ENCODE measurements at regions not wholly inside any gene's neighbourhood (a gene's known extent, or its start where the extent isn't known, plus 50 kb on each side); places are given as distances from the start of the nearest gene placed in this dataset.

GRCh38 chr2:18932853-18933252 lies 343.5 kb upstream of the NT5C1B start:
- no peaks in the 10 kb centered on the region for H3K9me3 ChIP-seq
- no peak for ATAC-seq
- no peaks in the 10 kb centered on the region for H3K36me3 ChIP-seq
- intact Hi-C loops (cut with DNase I): no loop called here
- DNase-seq: no peak
- no peaks in the 10 kb centered on the region for H3K27me3 ChIP-seq
- no peak overlapping the region for H3K4me3 ChIP-seq
- no peak for TF ChIP-seq CTCF (IDR thresholded peaks at IDR 0.05)
- H3K27ac ChIP-seq: no peak overlapping the region
- H3K4me1 ChIP-seq: no peaks in the 10 kb centered on the region

GRCh38 chr2:18930971-18931370 lies 341.6 kb upstream of the NT5C1B start:
- intact Hi-C loops (cut with DNase I): no loop called here

GRCh38 chr2:18927525-18928232 lies 338.3 kb upstream of the NT5C1B start:
- peak; percentile 88 for ATAC-seq
- Histone ChIP-seq H3K27me3 (no peaks in the 10 kb centered on the region), H3K27ac (no peak overlapping the region), H3K4me1 (no peaks in the 10 kb centered on the region), H3K4me3 (no peak overlapping the region), H3K36me3 (no peaks in the 10 kb centered on the region), H3K9me3 (peaks cover 0 to 5% of the 10 kb centered on the region in 2 donors)
- no peak for TF ChIP-seq CTCF (IDR thresholded peaks at IDR 0.05)
- no peak for DNase-seq
- intact Hi-C loops (cut with DNase I): no loop called here

More at GRCh38 chr2:18930971-18931370, 341.6 kb upstream of the NT5C1B start:
- Histone ChIP-seq H3K36me3 (no peaks in the 10 kb centered on the region), H3K4me3 (no peak overlapping the region), H3K27ac (no peak overlapping the region), H3K4me1 (no peaks in the 10 kb centered on the region), H3K9me3 (peaks cover 0 to 5% of the 10 kb centered on the region in 2 donors), H3K27me3 (no peaks in the 10 kb centered on the region)
- no peak for ATAC-seq
- no peak for DNase-seq
- TF ChIP-seq CTCF (IDR thresholded peaks at IDR 0.05): no peak

GRCh38 chr2:18926631-18927524 lies 337.5 kb upstream of the NT5C1B start:
- Histone ChIP-seq H3K4me1 (no peaks in the 10 kb centered on the region), H3K27ac (no peak overlapping the region), H3K4me3 (no peak overlapping the region), H3K36me3 (no peaks in the 10 kb centered on the region), H3K9me3 (peaks cover 0 to 5% of the 10 kb centered on the region in 2 donors), H3K27me3 (no peaks in the 10 kb centered on the region)
- no peak for TF ChIP-seq CTCF (IDR thresholded peaks at IDR 0.05)
- no peak for DNase-seq
- ATAC-seq: no peak
- intact Hi-C loops (cut with DNase I): no loop called here

- Histone ChIP-seq H3K36me3 (no peaks in the 10 kb centered on the region), H3K27ac (no peak overlapping the region), H3K9me3 (peaks cover 0 to 5% of the 10 kb centered on the region in 2 donors), H3K4me1 (no peaks in the 10 kb centered on the region), H3K27me3 (no peaks in the 10 kb centered on the region), H3K4me3 (no peak overlapping the region)
- intact Hi-C loops (cut with DNase I): no loop called here
- peak; percentile 27 for ATAC-seq
- TF ChIP-seq CTCF (IDR thresholded peaks at IDR 0.05): no peak
- no peak for DNase-seq
Measured at GRCh38 chr2:18925296-18925695, 335.9 kb upstream of the NT5C1B start.
